ENCODE measurements at regions not wholly inside any gene's neighbourhood (a gene's known extent, or its start where the extent isn't known, plus 50 kb on each side); places are given as distances from the start of the nearest gene placed in this dataset.
A peak's percentile ranks its signal among the peaks of the same experiment; 100 is the strongest.

GRCh38 chr11:119872611-119873310 lies 143.8 kb upstream of the NECTIN1 start:
- intact Hi-C loops (cut with DNase I): loop anchor here in 1 of 10 donors (5.0 to 10.0 kb wide), 2 partner anchors 130 to 198 kb away; no protein-coding TSS in a partner anchor
- H3K4me3 ChIP-seq: no peak overlapping the region
- peaks cover 0 to 4% (median 0%) of the 10 kb centered on the region in 12 donors for H3K4me1 ChIP-seq
- no peaks in the 10 kb centered on the region for H3K9me3 ChIP-seq
- no peaks in the 10 kb centered on the region for H3K36me3 ChIP-seq
- H3K27me3 ChIP-seq: peaks cover 0 to 39% (median 0%) of the 10 kb centered on the region in 9 donors
- 48 to 67% (median 56%) methylated on average over 11 of the region's 11 CpGs for WGBS, 4 donors
- no peak overlapping the region for H3K27ac ChIP-seq
- DNase-seq: no peak
- no peak for ATAC-seq
- TF ChIP-seq, protein P1, sequence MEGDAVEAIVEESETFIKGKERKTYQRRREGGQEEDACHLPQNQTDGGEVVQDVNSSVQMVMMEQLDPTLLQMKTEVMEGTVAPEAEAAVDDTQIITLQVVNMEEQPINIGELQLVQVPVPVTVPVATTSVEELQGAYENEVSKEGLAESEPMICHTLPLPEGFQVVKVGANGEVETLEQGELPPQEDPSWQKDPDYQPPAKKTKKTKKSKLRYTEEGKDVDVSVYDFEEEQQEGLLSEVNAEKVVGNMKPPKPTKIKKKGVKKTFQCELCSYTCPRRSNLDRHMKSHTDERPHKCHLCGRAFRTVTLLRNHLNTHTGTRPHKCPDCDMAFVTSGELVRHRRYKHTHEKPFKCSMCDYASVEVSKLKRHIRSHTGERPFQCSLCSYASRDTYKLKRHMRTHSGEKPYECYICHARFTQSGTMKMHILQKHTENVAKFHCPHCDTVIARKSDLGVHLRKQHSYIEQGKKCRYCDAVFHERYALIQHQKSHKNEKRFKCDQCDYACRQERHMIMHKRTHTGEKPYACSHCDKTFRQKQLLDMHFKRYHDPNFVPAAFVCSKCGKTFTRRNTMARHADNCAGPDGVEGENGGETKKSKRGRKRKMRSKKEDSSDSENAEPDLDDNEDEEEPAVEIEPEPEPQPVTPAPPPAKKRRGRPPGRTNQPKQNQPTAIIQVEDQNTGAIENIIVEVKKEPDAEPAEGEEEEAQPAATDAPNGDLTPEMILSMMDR (IDR thresholded peaks at IDR 0.05): no peak
- no peak for TF ChIP-seq POLR2A (IDR thresholded peaks at IDR 0.05)

GRCh38 chr11:119865661-119866156 lies 136.7 kb upstream of the NECTIN1 start:
- intact Hi-C loops (cut with DNase I): no loop called here
- no peak overlapping the region for H3K4me3 ChIP-seq
- peak in 1 of 4 donors; percentile 19 for ATAC-seq
- no peaks in the 10 kb centered on the region for H3K4me1 ChIP-seq
- peaks cover 0 to 20% (median 0%) of the 10 kb centered on the region in 9 donors for H3K27me3 ChIP-seq
- H3K27ac ChIP-seq: no peak overlapping the region
- no peak for TF ChIP-seq POLR2A (IDR thresholded peaks at IDR 0.05)
- TF ChIP-seq, protein P1 (IDR thresholded peaks at IDR 0.05): no peak
- 67 to 79% (median 77%) methylated on average over 2 of the region's 2 CpGs for WGBS, 4 donors
- H3K9me3 ChIP-seq: no peaks in the 10 kb centered on the region
- no peaks in the 10 kb centered on the region for H3K36me3 ChIP-seq
- DNase-seq: no peak

GRCh38 chr11:119864836-119865235 lies 135.8 kb upstream of the NECTIN1 start:
- Histone ChIP-seq H3K9me3 (no peaks in the 10 kb centered on the region), H3K27ac (no peak overlapping the region), H3K4me3 (no peak overlapping the region), H3K27me3 (peaks cover 0 to 13% (median 0%) of the 10 kb centered on the region in 9 donors), H3K4me1 (no peaks in the 10 kb centered on the region), H3K36me3 (no peaks in the 10 kb centered on the region)
- intact Hi-C loops (cut with DNase I): no loop called here
- DNase-seq (no peak), ATAC-seq (no peak)
- TF ChIP-seq, protein P1 (IDR thresholded peaks at IDR 0.05): no peak
- TF ChIP-seq POLR2A (IDR thresholded peaks at IDR 0.05): no peak
- 69 to 85% (median 77%) methylated on average over 7 of the region's 7 CpGs for WGBS, 4 donors

DNA sequence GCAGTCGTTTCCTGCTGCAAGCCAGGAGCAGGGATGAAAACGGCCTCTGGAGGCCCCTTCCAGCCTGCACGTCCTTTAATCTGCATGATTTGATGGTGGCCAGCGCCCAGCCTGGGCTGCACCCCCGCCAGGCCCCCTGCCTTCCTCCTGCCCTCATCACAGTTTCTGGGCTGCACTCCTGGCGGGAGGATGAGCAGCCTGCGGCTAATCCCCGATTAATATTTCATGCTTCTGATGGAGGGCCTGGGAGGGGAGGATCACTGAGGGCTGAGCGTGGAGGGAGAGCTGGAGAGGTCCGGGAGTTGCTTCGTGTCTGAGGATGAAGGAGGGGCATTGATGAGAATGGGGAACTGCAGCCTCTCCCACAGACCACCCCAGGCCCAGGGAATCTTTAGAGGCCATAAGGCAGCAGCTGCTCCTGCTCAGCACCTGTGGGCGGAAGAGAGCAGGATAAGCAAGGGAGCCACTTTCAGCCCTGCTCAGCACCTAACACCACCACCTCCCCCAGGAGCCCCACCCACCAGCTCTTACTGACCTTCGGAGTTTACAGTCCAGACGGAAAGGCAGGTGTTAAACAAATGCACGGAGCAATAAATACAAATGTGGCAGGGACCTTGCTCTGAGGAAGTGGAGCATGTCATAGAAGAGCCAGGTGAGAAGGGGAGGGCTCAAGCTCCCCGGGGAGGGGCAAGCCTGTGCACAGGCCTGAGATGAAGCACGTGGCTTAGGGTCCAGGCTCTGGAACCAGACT lies 135.0 kb upstream of the NECTIN1 start:
- Histone ChIP-seq H3K4me1 (peaks cover 0 to 4% (median 0%) of the 10 kb centered on the region in 12 donors), H3K27ac (no peak overlapping the region), H3K36me3 (no peaks in the 10 kb centered on the region), H3K27me3 (peaks cover 0 to 9% (median 0%) of the 10 kb centered on the region in 9 donors), H3K4me3 (no peak overlapping the region), H3K9me3 (no peaks in the 10 kb centered on the region)
- TF ChIP-seq POLR2A (IDR thresholded peaks at IDR 0.05): no peak
- TF ChIP-seq, protein P1 (IDR thresholded peaks at IDR 0.05): no peak
- 57 to 67% (median 62%) methylated on average over 17 of the region's 17 CpGs for WGBS, 4 donors
- DNase-seq (no peak), ATAC-seq (no peak)
- intact Hi-C loops (cut with DNase I): no loop called here
